LHCN-M2 (cell line): ENCODE measurements at regions not wholly inside any gene's neighbourhood (a gene's known extent, or its start where the extent isn't known, plus 50 kb on each side); places are given as distances from the start of the nearest gene placed in this dataset.
"Not testable (repeated sequence)": the region's sequence is repeated elsewhere in the genome, so short reads cannot be mapped to it uniquely, and the experiment has no call there.

Experiments used
- DNase-seq: peaks from one replicate; pipeline ENCODE4 v3.0.0-alpha.2; 2012; ENCODE audit warnings: low read depth

- no peak for DNase-seq
These were observed 154.4 kb downstream of the CDRT15L2 start for GRCh38 chr17:20733923-20734322.

DNA sequence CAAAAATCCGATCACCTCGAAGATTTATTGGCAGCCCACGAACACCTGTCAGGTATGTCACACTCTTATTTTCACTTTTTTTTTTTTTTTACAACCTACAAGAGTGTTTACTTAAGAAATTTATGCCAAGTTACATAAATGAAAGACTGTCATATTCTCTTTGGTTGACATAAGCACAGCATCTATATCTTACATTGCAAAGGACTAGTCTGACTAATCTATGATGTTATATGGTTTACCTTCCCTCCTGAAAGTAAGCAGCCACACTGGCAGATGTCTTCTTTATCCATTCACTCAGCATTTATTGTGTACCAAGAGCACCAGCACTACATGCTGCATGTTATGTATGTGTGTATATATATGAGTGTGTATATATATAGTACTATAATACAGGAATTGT, 156.3 kb downstream of the CDRT15L2 start:
- no peak for DNase-seq

- peak; percentile 1 for DNase-seq
These were observed 158.1 kb downstream of the CDRT15L2 start for GRCh38 chr17:20737636-20738035.

DNA sequence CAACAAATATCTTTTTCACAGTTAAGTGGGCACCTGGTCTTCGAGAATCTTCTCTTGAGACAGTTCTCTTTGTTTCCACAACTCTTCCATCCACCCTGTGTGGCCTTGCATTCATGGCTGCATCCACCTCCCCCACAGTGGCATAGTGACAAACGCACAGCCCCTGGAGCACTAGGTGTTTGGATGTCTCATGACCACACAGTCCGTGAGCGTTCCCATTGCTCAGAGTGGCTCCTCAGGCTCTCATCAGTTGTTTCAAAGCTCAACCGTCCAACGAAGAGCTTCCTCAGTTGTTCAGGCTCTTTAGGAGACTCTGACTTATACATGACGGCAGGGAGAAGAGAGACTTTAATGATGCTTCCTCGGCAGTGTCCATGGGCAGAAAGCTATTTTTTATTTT, 191.6 kb downstream of the CDRT15L2 start:
- DNase-seq, result no peak

DNA sequence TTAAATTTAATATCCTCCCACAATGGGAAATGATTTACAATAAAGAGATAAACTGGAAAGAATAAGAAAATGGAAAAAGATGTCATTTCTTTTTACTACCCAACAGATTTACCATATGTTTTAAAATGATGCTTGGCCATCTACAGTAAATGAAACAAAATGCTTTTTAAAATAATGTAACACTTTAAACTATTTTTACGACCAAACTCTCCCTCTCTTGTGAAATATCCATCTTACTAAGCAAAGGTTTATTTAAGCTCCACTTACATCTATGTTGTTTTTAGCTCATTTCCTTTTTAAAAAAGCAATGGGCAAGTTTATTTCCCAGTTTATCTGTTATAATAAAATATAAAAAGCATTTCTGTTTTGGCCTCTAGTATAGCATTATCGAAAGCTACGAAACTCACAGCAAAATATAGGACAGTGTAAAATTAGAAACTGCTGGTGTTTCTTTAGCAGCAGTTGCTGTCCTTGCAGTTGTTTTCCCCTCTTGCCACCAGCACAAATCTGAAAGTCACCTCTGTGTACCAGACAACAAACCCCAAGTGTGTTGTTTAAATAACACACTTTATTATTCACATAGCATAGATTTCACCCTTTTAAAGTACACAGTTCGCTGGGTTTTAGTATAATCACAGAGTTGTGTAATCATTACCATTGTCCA, 195.1 kb downstream of the CDRT15L2 start:
- DNase-seq, result no peak

DNA sequence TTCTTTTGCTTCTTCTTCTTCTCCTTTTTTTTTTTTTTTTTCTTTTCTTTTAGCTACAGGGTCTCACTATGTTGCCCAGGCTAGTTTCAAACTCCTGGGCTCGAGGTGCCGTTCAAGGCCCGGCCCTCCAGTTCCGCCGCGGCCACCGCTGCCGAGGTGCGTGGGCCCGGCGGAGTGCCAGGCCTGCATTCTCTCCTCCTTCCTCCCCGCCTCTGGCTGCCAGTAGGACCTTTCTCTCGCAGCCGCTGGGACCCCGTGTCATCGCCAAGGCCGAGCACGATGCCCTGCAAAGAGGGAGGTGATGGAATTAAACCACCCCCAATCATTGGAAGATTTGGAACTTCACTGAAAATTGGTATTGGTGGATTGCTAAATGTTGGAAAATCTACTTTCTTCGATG, 195.8 kb downstream of the CDRT15L2 start:
- no peak for DNase-seq

DNA sequence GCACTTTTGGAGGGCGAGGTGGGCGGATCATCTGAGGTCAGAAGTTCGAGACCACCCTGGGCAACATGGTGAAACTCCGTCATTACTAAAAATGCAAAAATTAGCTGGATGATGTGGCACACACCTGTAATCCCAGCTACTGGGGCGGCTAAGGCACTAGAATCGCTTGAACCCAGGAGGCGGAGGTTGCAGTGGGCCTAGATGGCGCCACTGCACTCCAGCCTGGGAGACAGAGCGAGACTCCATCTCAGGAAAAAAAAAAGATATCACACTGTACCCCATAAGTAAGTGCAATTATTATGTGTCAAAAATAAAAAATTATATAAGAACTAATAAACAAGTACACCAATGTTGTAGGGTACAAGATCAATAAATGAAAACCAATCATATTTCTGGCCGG, 200.0 kb downstream of the CDRT15L2 start:
- no peak for DNase-seq

DNA sequence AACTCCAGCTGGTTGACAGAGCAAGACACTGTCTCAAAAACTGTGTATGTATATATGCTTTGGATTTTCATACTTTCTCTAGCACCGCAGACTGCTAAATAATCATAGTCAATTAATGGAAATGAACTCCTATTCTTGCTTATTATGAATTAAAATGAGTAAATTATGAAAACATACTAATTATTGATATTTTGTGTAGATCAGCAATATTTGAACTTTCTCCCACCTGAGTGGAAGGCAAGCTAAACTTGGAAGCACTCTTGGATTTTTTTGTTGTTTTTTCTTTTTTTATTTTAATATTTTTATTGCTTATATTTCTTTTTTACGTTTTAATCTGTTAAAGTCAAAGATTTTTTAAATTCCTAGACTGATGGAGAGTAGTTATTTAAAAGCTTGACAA, 201.7 kb downstream of the CDRT15L2 start:
- no peak for DNase-seq

DNA sequence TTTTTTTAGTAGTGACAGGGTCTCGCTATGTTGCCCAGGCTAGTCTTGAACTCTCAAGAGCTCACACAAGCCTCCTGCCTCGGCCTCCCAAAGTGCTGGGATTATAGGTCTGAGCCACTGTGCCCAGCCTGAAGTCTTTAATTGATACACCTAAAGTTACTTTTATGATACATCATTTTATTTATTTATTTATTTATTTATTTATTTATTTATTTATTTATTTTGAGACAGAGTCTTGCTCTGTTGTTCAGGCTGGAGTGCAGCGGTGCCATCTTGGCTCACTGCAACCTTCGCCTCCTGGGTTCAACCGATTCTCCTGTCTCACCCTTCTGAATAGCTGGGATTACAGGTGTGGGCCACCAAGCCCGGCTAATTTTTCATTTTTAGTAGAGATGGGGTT, 202.3 kb downstream of the CDRT15L2 start:
- not testable (repeated sequence) for DNase-seq

GRCh38 chr17:20783091-20783490, 203.6 kb downstream of the CDRT15L2 start:
- DNase-seq, result no peak

DNA sequence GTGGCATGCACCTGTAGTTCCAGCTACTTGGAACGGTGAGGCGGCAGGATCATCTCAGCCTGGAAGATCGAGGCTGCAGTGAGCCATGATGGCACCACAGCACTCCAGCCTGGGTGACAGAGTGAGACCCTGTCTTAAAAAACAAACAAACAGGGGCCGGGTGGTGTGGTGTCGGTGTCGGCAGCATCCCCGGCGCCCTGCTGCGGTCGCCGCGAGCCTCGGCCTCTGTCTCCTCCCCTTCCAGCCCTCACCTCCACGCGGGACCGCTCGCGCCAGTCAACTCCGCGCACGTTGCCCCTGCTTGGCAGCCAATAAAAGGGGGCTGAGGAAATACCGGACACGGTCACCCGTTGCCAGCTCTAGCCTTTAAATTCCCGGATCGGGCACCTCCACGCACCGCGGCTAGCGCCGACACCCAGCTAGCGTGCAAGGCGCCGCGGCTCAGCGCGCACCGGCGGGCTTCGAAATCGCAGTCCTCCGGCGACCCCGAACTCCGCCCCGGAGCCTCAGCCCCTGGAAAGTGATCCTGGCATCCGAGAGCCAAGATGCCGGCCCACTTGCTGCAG, 204.7 kb downstream of the CDRT15L2 start:
- DNase-seq, result no peak

- no peak for DNase-seq
These were observed 207.8 kb downstream of the CDRT15L2 start for GRCh38 chr17:20787281-20787680.

- DNase-seq, result no peak
These were observed 212.1 kb downstream of the CDRT15L2 start for GRCh38 chr17:20791626-20792025.

DNA sequence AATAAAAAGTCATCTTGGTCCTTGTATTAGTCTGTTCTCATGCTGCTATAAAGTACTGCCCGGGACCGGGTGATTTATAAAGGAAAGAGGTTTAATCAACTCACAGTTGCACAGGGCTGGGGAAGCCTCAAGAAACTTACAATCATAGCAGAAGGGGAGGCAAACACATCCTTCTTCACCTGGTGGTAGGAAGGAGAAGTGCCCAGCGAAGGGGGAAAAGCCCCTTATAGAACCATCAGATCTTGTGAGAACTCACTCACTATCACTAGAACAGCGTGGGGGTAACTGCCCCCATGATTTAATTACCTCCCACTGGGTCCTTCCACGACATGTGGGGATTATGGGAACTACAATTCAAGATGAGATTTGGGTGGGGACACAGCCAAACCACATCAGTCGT, 215.0 kb downstream of the CDRT15L2 start:
- not testable (repeated sequence) for DNase-seq

DNA sequence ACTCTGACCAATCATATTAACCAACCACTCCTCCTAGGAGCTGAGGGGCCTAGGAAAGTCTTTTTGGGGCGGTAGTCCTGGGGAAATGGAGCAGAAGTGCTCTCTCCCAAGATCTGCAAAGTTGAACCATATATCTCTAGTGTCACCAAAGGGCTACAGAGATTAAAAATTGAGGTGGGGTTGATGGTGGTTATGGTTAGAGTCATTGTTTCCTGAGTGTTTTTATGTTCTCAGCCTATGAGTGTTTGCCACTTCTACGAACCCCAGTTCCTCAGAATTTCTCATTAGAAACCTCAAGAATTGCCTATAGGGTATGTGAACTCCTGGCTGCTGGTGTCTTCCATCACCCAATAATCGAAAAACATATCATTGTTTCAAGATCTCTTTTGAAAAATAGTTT, 217.8 kb downstream of the CDRT15L2 start:
- no peak for DNase-seq

DNA sequence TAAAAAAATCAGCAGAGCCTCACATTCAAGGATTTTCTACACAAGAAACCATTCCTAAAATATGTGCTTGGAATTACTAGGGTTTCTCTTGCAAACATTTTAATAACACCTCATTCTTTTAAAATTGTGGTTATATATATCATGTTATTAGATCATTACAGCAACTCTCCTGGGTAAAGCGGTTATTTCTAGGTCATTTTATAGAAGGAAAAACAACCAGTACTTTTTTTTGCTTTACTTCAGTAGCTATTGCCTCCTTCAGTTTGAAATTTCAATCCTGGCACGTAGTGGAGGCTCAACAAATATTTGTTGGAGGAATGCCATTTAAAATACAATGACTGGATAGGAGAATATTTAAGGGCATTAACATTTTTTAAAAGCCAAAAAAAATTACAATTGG, 220.6 kb downstream of the CDRT15L2 start:
- no peak for DNase-seq

GRCh38 chr17:20805751-20806150, 226.2 kb downstream of the CDRT15L2 start:
- no peak for DNase-seq

DNA sequence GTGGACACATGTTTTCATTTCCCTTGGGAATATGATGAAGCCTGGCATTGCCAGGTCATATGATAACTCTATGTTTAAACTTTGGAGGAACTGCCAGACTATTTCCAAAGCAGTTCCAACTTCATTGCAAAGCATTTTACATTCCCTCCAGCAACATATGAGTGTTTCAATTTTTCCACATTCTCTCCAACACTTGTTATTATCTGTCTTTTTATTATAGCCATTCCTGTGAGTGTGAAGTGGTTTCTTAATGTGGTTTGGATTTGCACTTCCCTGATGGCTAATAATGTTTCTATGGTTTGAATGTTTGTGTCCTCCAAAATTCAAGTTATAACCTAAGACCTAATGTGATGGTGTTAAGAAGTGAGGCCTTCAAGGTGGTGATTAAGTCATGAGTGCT, 228.0 kb downstream of the CDRT15L2 start:
- not testable (repeated sequence) for DNase-seq

DNA sequence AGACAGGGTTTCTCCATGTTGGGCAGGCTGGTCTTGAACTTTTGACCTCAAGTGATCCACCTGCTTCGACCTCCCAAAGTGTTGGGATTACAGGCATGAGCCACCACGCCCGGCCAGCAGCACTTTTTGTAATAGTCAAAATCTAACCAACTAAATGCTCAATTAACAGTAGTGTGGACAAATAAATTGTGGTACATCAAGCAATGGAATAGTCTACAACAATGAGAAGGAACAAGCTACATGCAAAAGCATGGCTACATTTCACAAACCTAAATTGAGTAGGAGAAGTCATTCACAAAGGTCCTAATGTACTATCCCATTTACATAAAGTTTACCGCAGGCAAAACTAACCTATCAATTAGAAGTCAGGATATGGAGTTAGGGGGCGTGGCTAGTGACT, 227.4 kb downstream of the USP22 start:
- not testable (repeated sequence) for DNase-seq

- DNase-seq, result no peak
These were observed 218.9 kb downstream of the USP22 start for GRCh38 chr17:20823905-20824304.

- DNase-seq, result no peak
These were observed 217.3 kb downstream of the USP22 start for GRCh38 chr17:20825539-20825938.

GRCh38 chr17:20840453-20840852, 202.4 kb downstream of the USP22 start:
- DNase-seq, result not testable (repeated sequence)

GRCh38 chr17:20840987-20841865, 201.6 kb downstream of the USP22 start:
- DNase-seq, result not testable (repeated sequence)
